HG02588 (cell line): ENCODE measurements at regions not wholly inside any gene's neighbourhood (a gene's known extent, or its start where the extent isn't known, plus 50 kb on each side); places are given as distances from the start of the nearest gene placed in this dataset.

Experiments
- ATAC-seq: cut with Tn5 transposase; IDR thresholded peaks from one replicate; pipeline ENCODE4 v1.9.1; 2021; ENCODE audit warnings: mild to moderate bottlenecking, moderate library complexity; ENCODE audit not compliant: unreplicated experiment

DNA sequence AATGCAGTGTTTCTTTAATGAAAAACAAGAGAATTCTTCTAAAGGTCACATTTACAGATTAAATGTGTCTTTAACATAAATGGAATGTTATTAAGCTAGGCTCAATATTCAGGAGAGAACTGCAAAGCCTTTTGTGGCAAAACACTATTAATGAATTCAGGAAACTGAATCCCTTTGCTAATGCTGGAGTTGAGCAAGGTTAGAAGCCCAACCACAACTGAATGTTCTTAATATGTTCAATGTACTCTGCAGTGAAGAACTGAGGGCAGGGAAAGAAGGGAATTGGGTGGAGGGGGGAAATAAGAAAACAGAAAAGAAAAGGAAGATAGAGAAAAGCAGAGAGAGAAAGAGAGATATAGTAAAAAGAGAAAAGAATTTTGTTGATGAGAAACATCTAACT, 276.7 kb upstream of the TMEM161B start:
- no peak for ATAC-seq

DNA sequence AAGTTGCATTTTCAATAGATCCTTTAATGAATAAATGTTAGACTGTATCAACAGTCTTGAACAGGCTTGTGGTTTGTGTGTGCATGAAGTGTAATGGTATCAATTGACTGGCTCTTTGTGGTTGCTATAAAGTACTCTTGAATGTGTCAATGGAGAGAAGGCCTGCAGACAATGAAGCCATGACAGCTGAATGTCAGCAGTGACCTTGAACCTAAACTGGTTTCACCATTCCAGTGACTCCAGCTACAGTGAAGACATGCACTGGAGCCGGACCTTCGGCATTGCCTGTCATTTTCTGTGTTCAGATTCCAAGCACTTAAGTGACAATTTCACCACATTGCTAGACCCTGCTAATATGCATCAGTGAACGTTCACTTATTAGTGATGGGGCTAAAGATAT, 276.0 kb upstream of the TMEM161B start:
- no peak for ATAC-seq

DNA sequence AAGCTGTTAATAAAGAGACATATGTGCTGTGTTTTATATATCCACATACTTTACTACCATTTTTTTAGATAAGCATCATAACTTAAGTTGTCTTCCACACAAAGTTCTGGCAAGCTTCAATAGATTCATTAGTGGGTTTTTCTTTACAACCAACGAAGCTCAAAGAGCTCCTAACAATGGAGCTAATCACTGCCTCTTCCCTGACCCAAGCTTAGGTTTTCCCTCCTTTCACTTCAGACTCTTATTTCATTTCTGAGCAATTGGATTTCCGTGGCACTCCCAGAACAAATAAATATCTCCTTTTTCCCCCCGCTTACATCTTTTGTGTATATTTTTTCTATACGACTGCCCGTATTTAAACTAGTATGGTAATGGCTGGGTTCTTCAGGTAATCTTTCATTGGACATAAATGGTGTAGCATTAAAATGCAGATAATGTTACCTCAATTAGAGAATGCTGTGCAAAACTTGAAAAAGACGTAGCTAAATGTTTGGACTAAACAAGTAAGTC, 275.5 kb upstream of the TMEM161B start:
- ATAC-seq, result no peak

DNA sequence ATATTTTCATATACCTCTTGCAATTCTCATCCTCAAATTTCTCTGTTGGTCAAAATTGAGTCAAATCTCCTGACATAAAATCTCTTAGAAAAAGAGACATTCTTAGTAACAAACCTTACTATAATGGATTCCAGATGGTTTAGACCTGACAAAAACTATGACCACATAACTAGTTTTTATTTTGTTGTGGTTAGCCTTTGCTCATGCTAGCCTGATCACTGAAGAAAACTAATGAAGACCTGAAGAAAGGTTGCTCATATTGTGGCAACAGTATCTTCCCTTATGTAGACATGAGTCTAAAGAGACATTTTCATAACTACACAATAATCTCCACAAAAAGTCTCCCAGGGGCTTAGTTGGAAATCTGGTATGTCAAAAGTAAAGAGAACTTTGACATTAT, 274.1 kb upstream of the TMEM161B start:
- ATAC-seq, result no peak

DNA sequence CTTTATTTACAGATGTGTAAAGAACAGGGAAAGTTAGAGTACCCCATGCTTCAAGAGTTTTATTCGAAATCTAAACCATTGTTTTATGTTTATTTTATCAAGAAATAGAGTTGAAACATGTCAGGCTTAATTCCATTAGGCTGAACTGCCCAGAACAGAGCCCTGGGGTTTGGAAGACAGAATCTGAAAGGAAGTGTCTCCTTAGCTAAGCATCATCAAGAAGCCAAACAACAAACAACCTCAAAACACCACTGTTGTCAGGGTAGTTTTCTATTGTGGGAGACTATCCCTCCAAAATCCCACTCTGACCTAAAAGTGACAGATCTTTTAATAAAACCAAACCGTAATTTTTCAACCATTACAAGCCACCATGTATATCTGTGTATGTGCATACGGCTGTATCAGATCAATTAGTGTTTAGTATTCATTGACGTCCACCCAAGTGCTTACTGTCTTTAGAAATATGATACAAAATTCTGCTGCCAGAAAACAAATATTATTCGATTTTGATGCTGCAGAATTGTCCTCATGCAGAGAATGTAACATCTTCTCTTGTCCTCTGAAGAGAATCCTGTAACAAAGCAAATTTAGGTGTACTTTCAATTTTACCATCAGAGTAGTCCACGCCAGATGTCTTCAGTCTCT, 271.9 kb upstream of the TMEM161B start:
- no peak for ATAC-seq

DNA sequence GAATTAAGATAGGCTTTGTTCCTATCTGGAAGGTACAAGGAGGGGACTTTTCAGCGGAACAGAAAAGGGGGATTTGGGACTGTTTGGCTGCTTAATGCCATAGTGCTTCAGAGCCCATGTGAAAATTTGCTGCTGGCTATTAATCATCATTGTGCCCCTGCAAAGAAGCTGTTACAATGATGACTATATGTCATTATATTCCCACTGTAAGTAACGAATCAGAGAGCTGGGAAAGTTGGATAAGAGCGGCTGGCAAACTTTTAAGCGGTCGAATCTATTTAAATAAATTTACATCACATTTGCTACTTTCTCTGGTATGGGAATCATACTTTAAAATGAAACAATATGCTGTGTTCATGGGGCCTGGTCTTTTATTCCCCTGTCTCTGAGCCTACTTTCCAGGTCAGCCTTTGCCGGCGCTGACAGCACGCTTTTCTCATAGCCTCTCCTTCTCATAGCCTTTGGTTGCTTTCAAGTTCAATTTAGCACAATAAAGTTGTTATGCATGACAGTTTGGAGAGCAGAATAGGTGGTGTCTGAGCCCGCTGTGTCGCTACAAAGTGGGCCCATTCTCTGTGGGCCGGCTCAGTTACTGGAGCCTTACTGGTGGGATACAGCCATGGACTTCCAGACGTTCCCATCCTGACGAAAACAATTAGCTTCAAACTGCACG, 271.2 kb upstream of the TMEM161B start:
- ATAC-seq, result no peak

DNA sequence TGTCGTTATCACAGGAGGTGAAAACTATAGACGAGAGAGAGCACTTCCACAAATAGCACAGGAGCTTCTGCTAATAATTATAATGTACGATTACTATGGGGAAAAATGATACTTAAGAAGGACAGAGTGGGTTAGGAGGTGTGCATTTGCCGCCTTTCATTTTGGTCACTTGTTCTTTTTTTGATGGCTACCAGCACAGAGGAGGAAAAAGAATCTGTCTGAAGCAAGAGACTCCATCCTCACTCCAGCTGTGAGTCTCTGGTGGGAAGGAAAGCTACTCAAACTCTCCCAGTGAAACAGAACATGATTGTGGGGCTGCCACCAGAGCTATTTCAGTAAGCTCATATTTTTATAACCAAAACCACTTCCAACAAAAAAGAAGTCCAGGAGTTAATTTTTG, 270.4 kb upstream of the TMEM161B start:
- no peak for ATAC-seq

DNA sequence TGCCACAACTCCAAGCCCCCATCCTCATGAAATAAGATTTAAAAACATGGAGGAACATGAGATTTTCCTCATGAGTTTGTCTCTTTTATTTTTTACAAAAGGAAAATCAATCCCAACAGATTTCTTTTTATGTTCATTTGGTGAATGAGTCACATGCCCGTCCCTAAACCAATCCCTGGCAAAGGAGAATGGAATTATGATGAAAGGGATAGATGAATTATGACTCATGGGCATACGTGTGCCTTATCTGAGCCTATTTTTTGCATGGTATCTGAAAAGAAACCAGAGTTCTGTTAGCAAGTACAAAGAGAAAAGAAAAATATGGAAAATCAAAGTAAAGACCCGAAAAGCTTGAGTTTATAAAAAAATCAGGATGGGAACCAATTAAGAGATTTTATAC, 267.5 kb upstream of the TMEM161B start:
- no peak for ATAC-seq

DNA sequence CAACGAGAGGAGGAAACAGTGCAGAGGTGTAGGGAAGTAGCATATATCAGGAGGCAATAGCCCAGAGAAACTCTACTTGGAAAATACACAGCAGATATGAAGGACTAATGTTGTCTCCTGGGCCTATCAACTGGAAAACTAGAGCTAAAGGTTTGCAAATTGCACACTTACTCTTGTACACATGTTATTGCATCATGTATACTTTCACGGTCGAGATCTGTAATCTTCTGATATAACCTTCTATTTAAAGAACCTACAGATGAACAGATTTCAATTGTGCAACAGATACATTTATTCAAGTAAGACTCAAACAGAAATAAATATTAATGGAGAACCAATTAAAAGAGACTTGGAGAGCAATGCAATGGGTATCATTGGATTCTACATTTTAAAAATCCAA, 256.3 kb upstream of the TMEM161B start:
- ATAC-seq, result no peak

DNA sequence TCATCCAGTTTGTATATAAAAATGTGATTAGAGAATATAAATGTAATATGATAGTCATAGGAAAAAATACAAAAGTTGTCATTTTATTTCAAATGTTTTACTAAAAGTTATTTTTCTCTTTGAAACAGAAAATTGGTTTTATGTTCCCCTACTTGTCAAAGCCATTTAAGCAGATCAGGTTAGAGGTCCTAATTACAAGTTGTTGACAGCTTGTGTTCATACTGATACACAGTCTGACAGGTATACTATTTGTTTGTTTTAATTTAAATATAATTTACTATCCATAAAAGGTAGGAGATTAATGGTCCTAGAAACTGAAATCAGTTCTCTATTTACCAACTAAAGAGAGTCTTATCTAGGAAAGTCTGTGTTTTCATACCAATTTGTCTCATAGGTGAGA, 250.4 kb upstream of the TMEM161B start:
- no peak for ATAC-seq

DNA sequence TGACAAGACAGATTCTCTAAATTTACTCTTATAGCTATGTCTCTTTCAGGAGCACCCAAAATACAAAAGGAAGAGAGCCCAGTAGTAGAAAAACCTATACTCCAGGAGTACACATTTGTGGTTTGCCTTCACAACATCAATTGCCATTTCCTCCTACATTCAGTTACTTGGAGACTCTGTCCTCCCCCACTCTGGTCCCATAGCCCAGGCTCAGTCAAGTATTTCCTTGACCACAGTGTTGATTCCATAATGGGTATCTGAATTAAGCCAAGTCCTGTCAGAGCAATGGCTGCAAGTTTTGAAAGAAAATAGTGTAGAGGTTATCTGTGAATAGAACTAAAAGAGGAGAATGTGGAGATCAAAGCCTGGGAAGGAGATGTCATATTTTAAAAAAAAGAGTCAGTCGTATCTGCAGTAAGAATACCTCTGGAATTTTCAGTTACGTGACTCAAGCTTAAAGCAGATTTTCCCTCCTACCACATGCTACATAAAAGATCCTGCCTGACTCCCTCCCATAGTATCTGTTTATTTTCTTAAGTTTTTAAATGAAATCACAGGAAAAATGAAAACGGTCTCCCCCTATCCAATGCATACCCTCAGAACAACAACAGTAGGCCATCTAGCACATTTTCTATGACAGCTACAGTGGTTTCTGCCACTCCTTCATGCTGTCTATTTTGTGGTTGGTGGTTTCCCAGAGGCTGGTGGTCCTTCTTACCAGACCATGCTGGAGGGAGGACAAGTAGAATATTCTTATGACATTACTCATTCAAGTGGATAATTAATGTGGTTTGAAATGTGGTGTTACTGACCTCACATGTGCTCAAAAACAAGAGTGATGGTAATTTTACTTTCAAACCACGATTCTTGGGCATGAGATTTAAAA, 249.7 kb upstream of the TMEM161B start:
- ATAC-seq, result no peak

DNA sequence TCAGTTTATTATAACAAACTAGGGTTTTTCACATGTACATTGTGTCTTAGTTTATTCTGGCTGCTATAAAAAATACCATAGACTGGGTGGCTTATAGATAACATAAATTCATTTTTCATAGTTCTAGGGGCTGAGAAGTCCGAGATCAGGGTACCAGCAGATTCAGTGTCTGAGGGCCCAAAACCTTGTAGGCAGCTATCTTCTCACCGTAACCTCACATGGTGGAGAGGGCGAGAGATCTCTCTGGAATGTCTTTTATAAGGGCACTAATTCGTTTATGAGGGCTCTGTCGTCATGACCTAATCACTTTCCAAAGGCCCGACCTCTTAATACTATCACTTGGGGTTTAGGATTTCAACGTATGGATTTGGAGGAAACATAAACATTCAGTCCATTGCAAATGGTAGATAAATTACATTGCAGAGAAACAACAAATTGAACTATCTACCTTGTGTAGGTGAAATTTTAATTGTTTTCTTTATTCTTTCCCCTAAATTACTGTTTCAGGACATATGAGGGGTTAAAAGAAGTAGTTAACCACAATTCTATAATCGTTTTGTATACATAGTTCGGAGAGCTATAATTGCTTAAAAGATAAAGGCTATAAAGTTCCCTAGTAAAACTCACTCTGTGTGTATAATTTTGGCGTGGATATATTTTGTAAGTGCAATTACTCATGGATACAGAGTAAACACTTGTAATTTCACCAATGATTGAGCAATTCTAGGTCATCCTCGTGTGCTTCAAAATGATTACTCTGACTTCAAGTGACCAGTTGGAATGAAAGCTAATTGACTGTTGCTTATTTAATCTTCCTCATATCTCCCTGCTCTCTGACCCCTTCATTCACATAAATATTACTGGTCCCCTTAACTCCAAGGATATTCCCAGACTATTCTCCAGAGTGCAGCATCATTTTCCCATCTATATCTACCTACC, 247.5 kb upstream of the TMEM161B start:
- ATAC-seq, result no peak

DNA sequence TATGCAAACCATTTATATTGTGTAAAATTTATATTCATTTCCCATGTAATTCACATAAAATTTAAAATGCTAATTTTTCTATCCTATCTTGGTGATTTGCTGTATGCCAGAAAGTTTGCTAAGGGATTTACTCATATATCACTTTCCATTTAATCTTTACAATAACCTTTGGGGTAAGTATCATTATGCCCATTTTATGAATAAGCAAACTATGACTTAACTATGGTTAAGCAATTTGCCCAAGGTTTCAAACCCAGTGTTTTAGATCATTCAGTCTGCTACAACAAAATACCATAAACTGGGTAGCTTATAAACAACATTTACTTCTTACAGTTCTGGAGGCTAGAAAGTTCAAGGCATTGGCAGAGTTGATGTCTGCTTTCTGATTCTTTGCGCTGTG, 246.4 kb upstream of the TMEM161B start:
- ATAC-seq, result no peak

DNA sequence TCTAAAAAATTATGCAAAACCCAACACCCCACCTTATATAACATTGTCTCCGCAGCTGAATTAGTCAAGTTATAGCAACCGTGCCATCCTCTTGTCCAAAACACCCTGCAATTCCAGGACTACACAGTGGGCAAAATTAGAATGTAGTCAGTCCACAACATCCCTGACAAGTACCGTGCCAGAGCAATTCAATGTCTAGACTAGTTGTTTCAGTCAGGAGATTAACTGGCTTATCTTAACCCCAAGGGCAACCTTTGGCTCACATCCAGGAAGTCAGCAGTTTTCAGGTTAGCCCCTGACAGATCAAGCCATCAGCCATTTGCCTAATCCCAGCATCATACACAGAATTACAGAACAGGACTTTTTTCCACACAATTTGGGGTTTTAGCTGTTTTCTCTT, 240.8 kb upstream of the TMEM161B start:
- no peak for ATAC-seq

DNA sequence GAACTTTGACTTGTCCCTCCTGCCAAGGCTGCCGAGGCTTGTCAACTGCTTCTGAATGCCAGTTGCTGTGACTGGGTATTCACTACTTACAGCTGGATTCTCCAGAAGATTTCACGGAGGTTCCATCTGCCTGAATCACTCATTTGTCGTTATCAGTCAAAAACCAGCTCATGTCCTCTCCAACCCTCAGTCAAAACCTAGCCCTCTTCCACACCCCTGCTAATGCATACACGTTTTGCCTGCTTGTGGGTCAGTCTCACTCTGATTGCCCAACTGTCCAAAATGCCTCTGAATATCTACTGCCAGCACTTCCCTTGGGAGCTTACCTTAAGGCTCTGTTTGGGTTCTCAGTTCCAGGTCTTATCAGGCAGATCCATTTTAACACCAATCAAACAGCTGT, 238.6 kb upstream of the TMEM161B start:
- no peak for ATAC-seq

DNA sequence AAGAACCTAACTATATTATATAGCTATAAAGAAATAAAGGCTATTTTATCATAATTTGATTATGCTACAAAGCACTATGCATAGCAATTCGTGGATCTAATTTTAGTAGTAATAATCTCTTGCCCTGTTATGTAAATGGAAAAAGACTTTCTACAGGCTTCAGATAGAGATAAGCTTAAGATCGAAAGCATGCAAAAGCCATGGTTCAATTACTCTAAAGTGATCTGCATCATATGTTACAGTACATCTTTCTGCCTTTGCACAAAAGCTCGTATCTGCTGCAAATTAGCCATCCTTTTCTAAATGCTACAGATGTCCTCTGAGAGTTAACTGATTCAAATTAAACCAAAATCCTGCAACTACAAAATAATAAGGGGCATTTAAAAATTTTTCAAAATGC, 234.8 kb upstream of the TMEM161B start:
- ATAC-seq, result no peak

DNA sequence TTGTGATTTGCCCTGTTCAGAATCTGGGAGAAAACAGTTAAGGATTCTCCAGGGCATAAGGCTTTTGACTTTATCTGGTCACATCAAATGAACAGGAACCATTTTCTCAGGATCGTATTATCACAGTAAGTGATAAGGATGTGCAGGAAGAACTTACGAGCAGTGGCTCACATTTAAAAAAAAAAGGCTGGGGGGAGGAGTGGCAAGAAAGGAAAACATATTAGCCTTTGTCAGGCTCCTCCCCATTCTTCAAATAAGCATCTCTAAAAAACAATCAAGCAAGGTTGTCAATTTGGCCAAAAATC, 234.3 kb upstream of the TMEM161B start:
- no peak for ATAC-seq

DNA sequence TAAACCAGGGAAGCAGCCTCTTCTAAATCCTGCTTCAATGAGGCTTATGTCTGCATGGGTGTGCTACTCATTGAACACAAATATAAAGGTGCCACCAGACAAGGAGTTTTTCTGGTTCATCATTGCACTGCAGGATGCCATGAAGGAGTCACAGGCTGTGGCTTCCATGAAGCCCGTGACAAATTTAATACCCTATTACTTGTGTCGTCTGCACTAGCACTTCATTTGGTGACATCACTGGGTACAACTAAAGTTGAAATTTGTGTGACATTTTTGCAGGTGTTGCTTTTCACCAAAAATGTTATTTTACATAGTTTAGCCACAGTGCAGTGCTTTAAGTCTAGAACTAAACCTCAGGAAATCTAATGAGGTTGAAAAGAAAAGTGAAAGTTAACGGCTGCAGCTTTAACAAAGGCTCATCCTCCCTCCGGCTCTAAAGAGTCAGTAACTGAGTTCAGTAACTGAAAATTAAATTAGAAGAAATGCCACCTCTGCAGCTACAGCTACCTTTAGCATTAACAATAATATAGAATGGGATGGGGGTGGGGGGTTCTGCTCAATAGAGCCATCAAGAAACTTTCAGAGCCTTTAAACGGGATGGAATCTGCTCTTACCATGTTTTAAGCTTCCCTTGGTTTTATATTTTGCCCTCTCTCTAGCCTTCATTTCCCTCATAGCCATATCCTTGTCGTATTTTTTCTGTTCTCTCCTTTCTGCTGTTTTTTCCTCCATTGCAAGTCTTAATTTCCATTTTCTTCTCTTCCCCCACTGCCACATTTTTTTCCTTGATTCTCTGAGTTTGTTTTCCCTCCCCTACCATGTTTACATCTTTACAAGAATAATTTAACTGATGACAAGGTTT, 233.8 kb upstream of the TMEM161B start:
- peak; percentile 83 for ATAC-seq

DNA sequence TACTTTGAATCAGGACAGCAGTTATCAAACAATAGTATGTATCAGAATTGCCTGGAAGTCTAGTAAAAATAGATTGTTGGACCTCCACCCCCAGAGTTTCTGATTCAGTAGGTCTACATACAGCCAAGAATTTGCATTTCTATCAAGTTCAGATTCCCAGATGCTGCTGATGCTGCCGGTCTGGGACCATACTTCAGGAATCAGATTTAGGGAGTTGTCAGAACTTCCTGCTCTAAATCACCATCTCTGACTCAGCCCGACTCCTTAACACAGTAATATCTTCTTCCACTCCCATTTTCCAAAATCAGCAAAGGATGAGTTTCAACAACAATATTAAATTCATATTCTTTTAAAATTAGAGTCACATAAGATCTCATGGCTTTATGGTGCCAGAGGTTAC, 227.2 kb upstream of the TMEM161B start:
- no peak for ATAC-seq

DNA sequence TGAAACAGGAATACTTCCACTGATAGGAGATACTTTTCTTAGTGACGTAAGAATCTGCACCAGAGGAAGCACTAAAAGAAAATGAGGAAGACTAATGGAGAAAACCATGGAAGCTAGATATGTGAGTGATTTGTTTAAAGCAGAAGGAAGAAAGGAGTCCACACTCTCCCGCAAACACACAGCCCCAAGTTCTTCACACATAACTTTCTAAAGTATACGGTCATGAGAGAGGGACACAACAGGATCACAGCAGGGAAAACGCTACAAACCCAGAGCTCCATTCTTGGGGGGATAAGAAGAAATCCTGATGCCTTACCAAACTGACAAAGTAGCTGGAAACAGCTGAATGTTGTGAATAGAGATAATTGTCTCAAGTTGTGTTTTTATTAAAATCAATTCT, 222.2 kb upstream of the TMEM161B start:
- no peak for ATAC-seq
